ENCODE measurements at regions not wholly inside any gene's neighbourhood (a gene's known extent, or its start where the extent isn't known, plus 50 kb on each side); places are given as distances from the start of the nearest gene placed in this dataset.

GRCh38 chr11:80083531-80083951 is 642.7 kb upstream of the TENM4 start:
- Histone ChIP-seq H3K36me3 (ENCODE audit: insufficient read depth, low read length) (no peaks in the 10 kb centered on the region), H3K4me3 (ENCODE audit: low read length) (no peak overlapping the region), H3K27me3 (ENCODE audit: control insufficient read depth in 1 of 2, insufficient read depth in 2 of 2, low read length in 2 of 2) (no peaks in the 10 kb centered on the region), H3K4me1 (ENCODE audit: insufficient read depth, low read length) (no peaks in the 10 kb centered on the region), H3K9me3 (ENCODE audit: control insufficient read depth in 1 of 2, insufficient read depth in 1 of 2, low read length in 2 of 2) (peaks cover 0 to 5% of the 10 kb centered on the region in 2 experiments), H3K27ac (ENCODE audit: low read depth in 1 of 2, low read length in 2 of 2) (no peak overlapping the region)
- Mint-ChIP-seq H3K9me3 (peaks cover 4% of the 10 kb centered on the region), H3K4me1 (ENCODE audit: low read depth) (no peaks in the 10 kb centered on the region), H3K36me3 (ENCODE audit: low read depth) (no peaks in the 10 kb centered on the region), H3K27me3 (no peaks in the 10 kb centered on the region), H3K27ac (no peak overlapping the region), H3K4me3 (no peak overlapping the region)
- no peak for DNase-seq
- CTCF ChIA-PET: no interaction called here
- intact Hi-C loops (cut with DNase I, micrococcal nuclease): no loop called here
- POLR2A ChIA-PET: no interaction called here
- ATAC-seq (ENCODE audit: poor library complexity): no peak
- no peak for TF ChIP-seq CTCF (IDR thresholded peaks at IDR 0.05)

GRCh38 chr11:80082406-80082805 is 641.6 kb upstream of the TENM4 start:
- no peaks in the 10 kb centered on the region for H3K27me3 ChIP-seq (ENCODE audit: control insufficient read depth in 1 of 2, insufficient read depth in 2 of 2, low read length in 2 of 2)
- intact Hi-C loops (cut with DNase I, micrococcal nuclease): no loop called here
- ChIA-PET POLR2A (no interaction called here), CTCF (no interaction called here)
- no peak overlapping the region for H3K4me3 ChIP-seq (ENCODE audit: low read length)
- H3K4me1 Mint-ChIP-seq (ENCODE audit: low read depth): no peaks in the 10 kb centered on the region
- no peak overlapping the region for H3K27ac ChIP-seq (ENCODE audit: low read depth in 1 of 2, low read length in 2 of 2)
- no peaks in the 10 kb centered on the region for H3K4me1 ChIP-seq (ENCODE audit: insufficient read depth, low read length)
- no peak overlapping the region for H3K27ac Mint-ChIP-seq
- no peak for TF ChIP-seq CTCF (IDR thresholded peaks at IDR 0.05)
- H3K36me3 Mint-ChIP-seq (ENCODE audit: low read depth): no peaks in the 10 kb centered on the region
- ATAC-seq (ENCODE audit: poor library complexity) (no peak), DNase-seq (no peak)
- no peaks in the 10 kb centered on the region for H3K36me3 ChIP-seq (ENCODE audit: insufficient read depth, low read length)
- peaks cover 4% of the 10 kb centered on the region for H3K9me3 Mint-ChIP-seq
- no peak overlapping the region for H3K4me3 Mint-ChIP-seq
- H3K27me3 Mint-ChIP-seq: no peaks in the 10 kb centered on the region
- H3K9me3 ChIP-seq (ENCODE audit: control insufficient read depth in 1 of 2, insufficient read depth in 1 of 2, low read length in 2 of 2): peaks cover 0 to under 1% of the 10 kb centered on the region in 2 experiments

GRCh38 chr11:80077113-80077512 is 636.3 kb upstream of the TENM4 start:
- intact Hi-C loops (cut with DNase I, micrococcal nuclease): no loop called here
- Histone ChIP-seq H3K4me1 (ENCODE audit: insufficient read depth, low read length) (no peaks in the 10 kb centered on the region), H3K27me3 (ENCODE audit: control insufficient read depth in 1 of 2, insufficient read depth in 2 of 2, low read length in 2 of 2) (no peaks in the 10 kb centered on the region), H3K9me3 (ENCODE audit: control insufficient read depth in 1 of 2, insufficient read depth in 1 of 2, low read length in 2 of 2) (no peaks in the 10 kb centered on the region), H3K36me3 (ENCODE audit: insufficient read depth, low read length) (no peaks in the 10 kb centered on the region), H3K27ac (ENCODE audit: low read depth in 1 of 2, low read length in 2 of 2) (no peak overlapping the region), H3K4me3 (ENCODE audit: low read length) (no peak overlapping the region)
- ATAC-seq (ENCODE audit: poor library complexity) (no peak), DNase-seq (no peak)
- Mint-ChIP-seq H3K36me3 (ENCODE audit: low read depth) (no peaks in the 10 kb centered on the region), H3K27me3 (no peaks in the 10 kb centered on the region), H3K4me3 (no peak overlapping the region), H3K4me1 (ENCODE audit: low read depth) (no peaks in the 10 kb centered on the region), H3K27ac (no peak overlapping the region), H3K9me3 (peaks cover 8% of the 10 kb centered on the region)
- ChIA-PET CTCF (no interaction called here), POLR2A (no interaction called here)
- TF ChIP-seq CTCF (IDR thresholded peaks at IDR 0.05): no peak

Data from CD4-positive, alpha-beta T cell (primary cell).